ENCODE measurements at regions not wholly inside any gene's neighbourhood (a gene's known extent, or its start where the extent isn't known, plus 50 kb on each side); places are given as distances from the start of the nearest gene placed in this dataset.

- Histone ChIP-seq H3K27me3 (no peaks in the 10 kb centered on the region), H3K4me3 (no peak overlapping the region), H3K4me1 (no peaks in the 10 kb centered on the region), H3K27ac (no peak overlapping the region), H3K36me3 (no peaks in the 10 kb centered on the region), H3K9me3 (replicated peaks) (no peaks in the 10 kb centered on the region)
- DNase-seq, result no peak
Measured at GRCh38 chr11:90851196-90851595, 628.3 kb upstream of the CHORDC1 start.

GRCh38 chr11:90849312-90849711 is 626.5 kb upstream of the CHORDC1 start:
- Histone ChIP-seq H3K36me3 (no peaks in the 10 kb centered on the region), H3K27me3 (no peaks in the 10 kb centered on the region), H3K4me1 (no peaks in the 10 kb centered on the region), H3K27ac (no peak overlapping the region), H3K9me3 (replicated peaks) (no peaks in the 10 kb centered on the region), H3K4me3 (no peak overlapping the region)
- DNase-seq, result no peak

GRCh38 chr11:90847268-90847886 is 624.5 kb upstream of the CHORDC1 start:
- no peak for DNase-seq
- Histone ChIP-seq H3K4me1 (no peaks in the 10 kb centered on the region), H3K9me3 (replicated peaks) (no peaks in the 10 kb centered on the region), H3K27ac (no peak overlapping the region), H3K4me3 (no peak overlapping the region), H3K27me3 (no peaks in the 10 kb centered on the region), H3K36me3 (no peaks in the 10 kb centered on the region)

GRCh38 chr11:90846628-90847027 is 623.8 kb upstream of the CHORDC1 start:
- Histone ChIP-seq H3K27ac (no peak overlapping the region), H3K27me3 (no peaks in the 10 kb centered on the region), H3K4me1 (no peaks in the 10 kb centered on the region), H3K4me3 (no peak overlapping the region), H3K9me3 (replicated peaks) (no peaks in the 10 kb centered on the region), H3K36me3 (no peaks in the 10 kb centered on the region)
- no peak for DNase-seq

GRCh38 chr11:90845799-90846198 is 623.0 kb upstream of the CHORDC1 start:
- no peak for DNase-seq
- H3K27me3 ChIP-seq, result no peaks in the 10 kb centered on the region

GRCh38 chr11:90845126-90845525 is 622.3 kb upstream of the CHORDC1 start:
- Histone ChIP-seq H3K9me3 (replicated peaks) (no peaks in the 10 kb centered on the region), H3K4me1 (no peaks in the 10 kb centered on the region), H3K4me3 (no peak overlapping the region), H3K36me3 (no peaks in the 10 kb centered on the region), H3K27ac (no peak overlapping the region), H3K27me3 (no peaks in the 10 kb centered on the region)
- no peak for DNase-seq

More at GRCh38 chr11:90845799-90846198, 623.0 kb upstream of the CHORDC1 start:
- H3K4me1 ChIP-seq, result no peaks in the 10 kb centered on the region
- H3K9me3 ChIP-seq (replicated peaks), result no peaks in the 10 kb centered on the region
- H3K36me3 ChIP-seq, result no peaks in the 10 kb centered on the region
- no peak overlapping the region for H3K4me3 ChIP-seq
- no peak overlapping the region for H3K27ac ChIP-seq

- Histone ChIP-seq H3K27me3 (no peaks in the 10 kb centered on the region), H3K9me3 (replicated peaks) (no peaks in the 10 kb centered on the region), H3K4me3 (no peak overlapping the region), H3K27ac (no peak overlapping the region), H3K36me3 (no peaks in the 10 kb centered on the region), H3K4me1 (no peaks in the 10 kb centered on the region)
- no peak for DNase-seq
Measured at GRCh38 chr11:90844041-90844440, 621.2 kb upstream of the CHORDC1 start.

DNA sequence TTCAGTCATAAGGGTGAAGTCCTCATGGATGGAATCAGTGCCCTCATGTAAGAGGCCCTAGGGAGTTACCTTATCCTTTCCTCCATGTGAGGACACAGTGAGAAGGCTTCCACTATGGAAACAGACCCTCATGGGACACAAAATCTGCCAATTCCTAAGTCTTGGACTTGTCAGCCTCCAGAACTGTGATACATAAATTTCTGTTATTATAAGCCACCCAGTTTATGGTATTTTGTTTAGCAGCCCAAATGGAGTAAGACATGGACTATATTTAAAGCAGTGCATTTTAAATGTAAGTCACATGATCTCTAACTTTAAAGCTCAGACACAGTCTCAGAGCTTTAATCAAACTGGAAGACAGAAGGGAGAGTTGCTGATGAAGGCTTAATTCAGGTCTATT is 619.8 kb upstream of the CHORDC1 start:
- H3K27me3 ChIP-seq, result no peaks in the 10 kb centered on the region; the same call in 1 of the 2 replicates
- H3K36me3 ChIP-seq, result no peaks in the 10 kb centered on the region
- H3K4me3 ChIP-seq, result no peak overlapping the region
- DNase-seq, result no peak
- H3K27ac ChIP-seq, result no peak overlapping the region
- H3K4me1 ChIP-seq, result no peaks in the 10 kb centered on the region
- H3K9me3 ChIP-seq (replicated peaks), result no peaks in the 10 kb centered on the region

DNA sequence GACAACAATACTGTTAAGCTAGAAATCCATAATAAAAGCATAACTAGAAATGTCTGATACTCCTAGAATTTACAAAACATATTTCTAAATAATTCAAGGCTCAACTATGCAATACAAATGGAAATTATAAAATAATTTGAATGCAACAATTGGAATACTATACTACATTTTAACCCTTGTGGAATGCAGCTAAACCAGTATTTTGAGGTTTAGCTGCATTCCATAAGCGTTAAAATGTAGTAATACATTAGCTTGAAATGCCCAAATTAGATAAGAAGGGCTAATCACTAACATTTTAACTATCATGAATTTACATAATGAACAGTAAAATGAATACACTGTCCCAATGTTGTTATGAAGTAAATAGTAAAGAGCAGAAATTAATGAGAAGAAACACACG is 617.2 kb upstream of the CHORDC1 start:
- DNase-seq, result no peak
- no peak overlapping the region for H3K4me3 ChIP-seq
- no peaks in the 10 kb centered on the region for H3K36me3 ChIP-seq
- no peaks in the 10 kb centered on the region for H3K4me1 ChIP-seq
- peaks cover 3% of the 10 kb centered on the region; the same call in 1 of the 2 replicates for H3K27me3 ChIP-seq
- no peaks in the 10 kb centered on the region for H3K9me3 ChIP-seq (replicated peaks)
- H3K27ac ChIP-seq, result no peak overlapping the region

GRCh38 chr11:90836031-90836430 is 613.2 kb upstream of the CHORDC1 start:
- Histone ChIP-seq H3K36me3 (no peaks in the 10 kb centered on the region), H3K4me3 (no peak overlapping the region), H3K27ac (no peak overlapping the region), H3K27me3 (peaks cover 3% of the 10 kb centered on the region; the same call in 1 of the 2 replicates), H3K9me3 (replicated peaks) (no peaks in the 10 kb centered on the region), H3K4me1 (no peaks in the 10 kb centered on the region)
- DNase-seq, result no peak

DNA sequence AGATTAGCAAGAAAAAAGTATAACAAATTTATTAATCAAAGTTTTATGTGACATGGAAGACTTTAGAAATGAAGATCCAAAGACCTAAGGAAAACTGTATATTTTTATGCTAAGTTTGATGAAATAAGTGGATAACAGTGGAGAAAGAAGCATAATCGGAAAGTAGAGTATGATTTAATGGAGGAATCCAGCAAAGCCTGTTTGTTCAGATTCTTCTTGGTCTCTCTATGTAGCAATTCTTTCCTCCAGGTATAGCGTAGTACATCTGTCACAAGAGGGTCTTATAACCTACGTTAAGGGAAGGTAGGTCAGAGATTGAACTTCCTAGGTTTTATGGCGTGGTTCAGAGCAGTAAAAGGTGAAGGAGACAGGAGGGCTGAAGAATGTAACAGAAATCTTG is 600.6 kb upstream of the CHORDC1 start:
- Histone ChIP-seq H3K36me3 (no peaks in the 10 kb centered on the region), H3K27me3 (no peaks in the 10 kb centered on the region), H3K9me3 (replicated peaks) (no peaks in the 10 kb centered on the region), H3K27ac (no peak overlapping the region), H3K4me3 (no peak overlapping the region), H3K4me1 (no peaks in the 10 kb centered on the region)
- no peak for DNase-seq

GRCh38 chr11:90822996-90823395 is 600.1 kb upstream of the CHORDC1 start:
- no peaks in the 10 kb centered on the region for H3K4me1 ChIP-seq

GRCh38 chr11:90818196-90818745 is 595.4 kb upstream of the CHORDC1 start:
- no peaks in the 10 kb centered on the region for H3K36me3 ChIP-seq
- H3K9me3 ChIP-seq (replicated peaks), result no peaks in the 10 kb centered on the region
- no peak for DNase-seq
- no peaks in the 10 kb centered on the region for H3K4me1 ChIP-seq
- no peaks in the 10 kb centered on the region for H3K27me3 ChIP-seq
- H3K4me3 ChIP-seq, result no peak overlapping the region
- no peak overlapping the region for H3K27ac ChIP-seq

More at GRCh38 chr11:90822996-90823395, 600.1 kb upstream of the CHORDC1 start:
- Histone ChIP-seq H3K36me3 (no peaks in the 10 kb centered on the region), H3K27me3 (no peaks in the 10 kb centered on the region), H3K4me3 (no peak overlapping the region), H3K9me3 (replicated peaks) (no peaks in the 10 kb centered on the region), H3K27ac (no peak overlapping the region)
- DNase-seq, result no peak

DNA sequence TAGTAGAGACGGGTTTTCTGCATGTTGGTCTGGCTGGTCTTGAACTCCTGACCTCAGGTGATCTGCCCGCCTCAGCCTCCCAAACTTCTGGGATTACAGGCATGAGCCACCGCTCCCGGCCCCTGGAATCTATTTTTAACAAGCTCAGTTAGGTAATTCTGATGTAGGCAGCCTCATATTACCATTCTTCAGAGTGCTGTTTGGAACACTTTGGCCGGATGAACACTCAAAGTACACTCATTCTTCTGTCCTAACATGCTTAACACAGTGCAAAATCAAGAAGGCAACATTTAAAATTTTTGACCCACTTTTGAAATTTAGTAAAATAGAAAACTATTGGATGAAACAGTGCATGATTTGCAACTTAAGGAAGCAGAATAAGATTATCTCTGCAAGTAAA is 586.7 kb upstream of the CHORDC1 start:
- no peaks in the 10 kb centered on the region for H3K4me1 ChIP-seq
- no peak overlapping the region for H3K4me3 ChIP-seq
- H3K9me3 ChIP-seq (replicated peaks), result no peaks in the 10 kb centered on the region
- no peaks in the 10 kb centered on the region for H3K27me3 ChIP-seq
- no peak overlapping the region for H3K27ac ChIP-seq
- DNase-seq, result no peak
- H3K36me3 ChIP-seq, result no peaks in the 10 kb centered on the region

DNA sequence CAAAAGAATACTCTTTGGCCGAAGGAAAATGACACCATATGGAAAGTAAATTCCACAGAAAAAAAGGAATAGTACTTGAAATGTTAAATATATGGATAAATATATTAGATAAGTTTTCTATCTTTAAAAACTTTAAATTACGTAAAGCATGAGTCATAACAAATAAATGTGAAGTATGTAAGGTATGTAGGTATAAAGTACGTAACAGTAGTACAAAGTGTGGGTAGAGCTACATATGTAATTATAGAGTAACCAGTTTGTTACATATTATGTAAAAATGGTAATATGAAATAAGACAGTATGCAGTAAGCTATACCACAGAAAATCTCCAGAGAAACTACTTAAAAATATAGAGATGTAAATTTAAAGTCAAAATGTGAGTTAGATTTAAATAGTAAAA is 582.3 kb upstream of the CHORDC1 start:
- Histone ChIP-seq H3K4me3 (no peak overlapping the region), H3K36me3 (no peaks in the 10 kb centered on the region), H3K4me1 (no peaks in the 10 kb centered on the region), H3K9me3 (replicated peaks) (no peaks in the 10 kb centered on the region), H3K27ac (no peak overlapping the region), H3K27me3 (no peaks in the 10 kb centered on the region)
- DNase-seq, result no peak

DNA sequence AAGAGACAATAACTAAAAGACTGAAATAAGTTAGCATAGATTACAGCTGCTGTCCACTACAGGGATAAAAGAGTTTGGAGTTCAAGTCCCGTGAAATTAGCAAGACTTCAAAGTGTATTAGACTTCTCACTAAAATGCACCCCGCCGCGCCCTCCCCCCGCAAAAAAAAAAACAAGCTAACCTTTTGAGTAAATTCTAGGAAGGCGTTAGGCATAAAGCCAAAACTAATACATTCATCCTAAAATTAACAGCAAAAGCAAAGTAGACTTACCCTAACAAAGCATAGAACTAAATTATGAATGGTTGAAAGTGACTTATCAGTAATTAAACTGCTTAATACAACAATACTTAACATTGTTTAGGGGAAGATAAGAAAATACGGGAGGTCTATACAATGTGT is 581.0 kb upstream of the CHORDC1 start:
- Histone ChIP-seq H3K9me3 (replicated peaks) (no peaks in the 10 kb centered on the region), H3K4me1 (no peaks in the 10 kb centered on the region), H3K27me3 (no peaks in the 10 kb centered on the region), H3K36me3 (no peaks in the 10 kb centered on the region), H3K4me3 (no peak overlapping the region), H3K27ac (no peak overlapping the region)
- no peak for DNase-seq
